Erythroblast (primary cell): ENCODE measurements at regions not wholly inside any gene's neighbourhood (a gene's known extent, or its start where the extent isn't known, plus 50 kb on each side); places are given as distances from the start of the nearest gene placed in this dataset.

ENCODE experiments used
- GATA1 ChIP-seq: IDR thresholded peaks from 2 replicates; pipeline ENCODE4 v1.6.1; 2011; ENCODE audit warnings: low read depth, mild to moderate bottlenecking, control low read depth, low read length, moderate library complexity
- POLR2A ChIP-seq: IDR thresholded peaks from 2 replicates; pipeline ENCODE4 v1.6.1; 2011; ENCODE audit warnings: mild to moderate bottlenecking, low read length

DNA sequence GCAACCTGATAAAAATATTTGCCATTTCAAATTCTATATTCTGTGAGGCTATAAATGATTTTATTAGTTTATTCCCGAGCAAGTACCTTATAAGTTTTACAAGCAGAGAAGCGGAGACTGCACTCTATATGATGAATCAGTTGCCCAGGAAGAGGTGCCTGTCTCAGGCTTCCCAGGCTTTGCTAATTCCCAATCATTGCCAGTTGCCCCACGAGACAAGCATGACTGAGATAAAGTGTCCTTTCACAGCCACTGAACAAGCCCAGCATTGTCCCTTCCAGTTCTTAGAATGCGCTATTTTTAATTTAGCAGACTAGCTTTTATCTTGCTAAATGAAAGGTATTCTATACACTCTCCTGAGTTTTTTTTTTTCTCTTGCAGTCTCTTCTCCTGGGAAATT is 260.7 kb downstream of the ALDH8A1 start:
- TF ChIP-seq POLR2A = no peak
- TF ChIP-seq GATA1 = no peak
